Central memory CD8-positive, alpha-beta T cell (primary cell): ENCODE measurements at regions not wholly inside any gene's neighbourhood (a gene's known extent, or its start where the extent isn't known, plus 50 kb on each side); places are given as distances from the start of the nearest gene placed in this dataset.
A peak's percentile ranks its signal among the peaks of the same experiment; 100 is the strongest.

ENCODE experiments used
- ATAC-seq: fragments of 150-1000 bp; cut with Tn5 transposase; replicated peaks from 2 replicates; pipeline ENCODE4 v1.10.0; 2022; ENCODE audit warnings: mild to moderate bottlenecking, moderate FRiP score, moderate number of reproducible peaks; ENCODE audit not compliant: poor library complexity, severe bottlenecking; ENCODE audit errors: extremely low read depth
- DNase-seq, 2 donors: peaks; one replicate each; pipeline ENCODE4 v3.0.0; 2021; ENCODE audit warnings: low spot score in 2 of 2
- H3K27ac Mint-ChIP-seq: one replicate; pipeline ENCODE4 v1.8.0; 2022; ENCODE audit warnings: low read depth, mild to moderate bottlenecking, moderate library complexity, mixed read lengths
- H3K27me3 Mint-ChIP-seq: one replicate; pipeline ENCODE4 v1.8.0; 2022; ENCODE audit warnings: mixed read lengths
- H3K36me3 Mint-ChIP-seq: one replicate; pipeline ENCODE4 v1.8.0; 2022; ENCODE audit warnings: mild to moderate bottlenecking, moderate library complexity, mixed read lengths; ENCODE audit not compliant: insufficient read depth
- H3K4me1 Mint-ChIP-seq: one replicate; pipeline ENCODE4 v1.8.0; 2022; ENCODE audit warnings: mixed read lengths
- H3K4me3 Mint-ChIP-seq: one replicate; pipeline ENCODE4 v1.8.0; 2022; ENCODE audit warnings: mild to moderate bottlenecking, moderate library complexity, mixed read lengths
- H3K9me3 Mint-ChIP-seq: one replicate; pipeline ENCODE4 v1.8.0; 2022; ENCODE audit warnings: mixed read lengths

- DNase-seq, result no peak
- Mint-ChIP-seq H3K4me1 (no peaks in the 10 kb centered on the region), H3K9me3 (no peaks in the 10 kb centered on the region), H3K4me3 (no peak overlapping the region), H3K27me3 (peaks cover 41% of the 10 kb centered on the region), H3K36me3 (no peaks in the 10 kb centered on the region), H3K27ac (no peak overlapping the region)
- ATAC-seq, result no peak
Measured at GRCh38 chr3:115536171-115536570, 87.1 kb upstream of the GAP43 start.

DNA sequence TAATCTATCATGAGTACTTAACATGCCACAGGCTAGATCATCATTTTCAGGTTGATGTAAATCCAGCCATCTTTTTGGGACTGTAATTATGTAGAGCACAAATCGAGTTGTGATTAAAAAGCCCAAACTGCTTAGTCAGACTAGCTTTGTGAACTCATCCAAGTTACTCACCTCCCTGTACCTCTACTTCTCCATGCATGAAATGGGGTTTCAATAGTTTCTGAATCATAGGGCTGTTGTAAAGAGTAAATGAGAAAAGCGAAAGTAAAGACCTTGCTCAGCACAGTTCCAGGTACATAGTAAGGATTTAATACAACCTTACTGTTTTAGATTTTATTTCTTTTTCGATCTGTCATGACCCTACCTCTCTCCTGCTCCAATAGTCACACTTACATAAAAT, 85.6 kb upstream of the GAP43 start:
- Mint-ChIP-seq H3K9me3 (no peaks in the 10 kb centered on the region), H3K27me3 (peaks cover 37% of the 10 kb centered on the region), H3K36me3 (no peaks in the 10 kb centered on the region), H3K4me3 (no peak overlapping the region), H3K4me1 (no peaks in the 10 kb centered on the region), H3K27ac (no peak overlapping the region)
- DNase-seq (no peak), ATAC-seq (no peak)

- Mint-ChIP-seq H3K4me3 (no peak overlapping the region), H3K4me1 (no peaks in the 10 kb centered on the region), H3K36me3 (no peaks in the 10 kb centered on the region), H3K27ac (no peak overlapping the region), H3K27me3 (peaks cover 51% of the 10 kb centered on the region), H3K9me3 (no peaks in the 10 kb centered on the region)
- DNase-seq (no peak), ATAC-seq (no peak)
Measured at GRCh38 chr3:115547207-115547606, 76.1 kb upstream of the GAP43 start.

GRCh38 chr3:115548611-115549010, 74.7 kb upstream of the GAP43 start:
- Mint-ChIP-seq H3K4me1 (no peaks in the 10 kb centered on the region), H3K36me3 (no peaks in the 10 kb centered on the region), H3K27ac (no peak overlapping the region), H3K4me3 (no peak overlapping the region), H3K9me3 (no peaks in the 10 kb centered on the region), H3K27me3 (peaks cover 53% of the 10 kb centered on the region)
- DNase-seq, result no peak
- no peak for ATAC-seq

GRCh38 chr3:115549071-115549470, 74.2 kb upstream of the GAP43 start:
- Mint-ChIP-seq H3K36me3 (no peaks in the 10 kb centered on the region), H3K4me3 (no peak overlapping the region), H3K27ac (no peak overlapping the region), H3K4me1 (no peaks in the 10 kb centered on the region), H3K9me3 (no peaks in the 10 kb centered on the region), H3K27me3 (peaks cover 53% of the 10 kb centered on the region)
- no peak for ATAC-seq
- no peak for DNase-seq

DNA sequence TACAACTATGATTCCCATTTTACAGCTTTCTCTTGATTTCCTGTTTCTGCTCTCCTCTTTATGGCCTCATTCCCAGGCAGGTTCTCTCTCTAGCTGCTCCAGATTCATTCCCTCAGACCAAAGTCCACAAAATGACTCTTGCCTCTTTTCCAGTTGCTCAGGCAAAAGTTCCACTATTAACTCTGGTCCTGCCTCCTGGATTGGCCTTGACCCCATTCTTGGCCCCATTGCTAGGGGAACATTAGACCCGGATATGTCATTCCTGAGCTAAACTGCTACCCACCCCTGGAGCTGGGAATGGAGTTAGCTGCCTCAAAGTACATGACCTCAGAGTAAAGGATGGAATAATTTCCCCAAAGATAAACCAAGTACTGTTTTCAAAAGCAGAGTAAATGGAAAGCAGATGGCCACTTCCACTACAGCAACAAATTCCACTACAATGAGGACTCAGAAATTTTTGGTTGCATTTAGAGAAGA, 73.0 kb upstream of the GAP43 start:
- no peak for ATAC-seq
- Mint-ChIP-seq H3K4me3 (no peak overlapping the region), H3K9me3 (no peaks in the 10 kb centered on the region), H3K27ac (no peak overlapping the region), H3K36me3 (no peaks in the 10 kb centered on the region), H3K27me3 (peaks cover 58% of the 10 kb centered on the region), H3K4me1 (no peaks in the 10 kb centered on the region)
- DNase-seq, result no peak

DNA sequence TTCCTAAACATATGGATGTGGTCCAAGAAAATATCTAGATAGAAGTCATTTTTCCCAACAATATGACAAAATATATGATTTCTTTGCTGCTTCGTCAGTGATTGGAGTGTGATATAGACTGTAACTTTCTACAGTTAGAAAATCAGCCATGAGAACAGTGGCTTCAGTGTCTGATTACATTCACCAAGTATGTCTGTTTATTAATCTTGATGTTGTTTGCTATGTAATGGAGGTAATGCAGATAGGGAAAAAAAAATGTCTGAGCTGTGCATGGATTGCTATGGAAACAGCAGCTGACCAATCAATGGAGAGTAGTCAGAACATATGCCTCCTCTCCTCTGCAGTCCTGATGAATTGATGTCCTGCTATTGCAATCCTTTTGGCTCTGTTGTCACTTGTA, 72.3 kb upstream of the GAP43 start:
- Mint-ChIP-seq H3K4me1 (no peaks in the 10 kb centered on the region), H3K36me3 (no peaks in the 10 kb centered on the region), H3K27me3 (peaks cover 63% of the 10 kb centered on the region), H3K9me3 (no peaks in the 10 kb centered on the region), H3K27ac (no peak overlapping the region), H3K4me3 (no peak overlapping the region)
- no peak for ATAC-seq
- DNase-seq, result no peak

GRCh38 chr3:115552007-115552406, 71.3 kb upstream of the GAP43 start:
- H3K27me3 Mint-ChIP-seq, result peaks cover 60% of the 10 kb centered on the region
- no peak overlapping the region for H3K4me3 Mint-ChIP-seq
- H3K9me3 Mint-ChIP-seq, result no peaks in the 10 kb centered on the region
- H3K36me3 Mint-ChIP-seq, result no peaks in the 10 kb centered on the region
- ATAC-seq, result no peak
- H3K4me1 Mint-ChIP-seq, result no peaks in the 10 kb centered on the region
- H3K27ac Mint-ChIP-seq, result no peak overlapping the region
- no peak for DNase-seq

GRCh38 chr3:115553796-115554486, 69.4 kb upstream of the GAP43 start:
- Mint-ChIP-seq H3K4me3 (no peak overlapping the region), H3K27me3 (peaks cover 47% of the 10 kb centered on the region)
- no peak for ATAC-seq

DNA sequence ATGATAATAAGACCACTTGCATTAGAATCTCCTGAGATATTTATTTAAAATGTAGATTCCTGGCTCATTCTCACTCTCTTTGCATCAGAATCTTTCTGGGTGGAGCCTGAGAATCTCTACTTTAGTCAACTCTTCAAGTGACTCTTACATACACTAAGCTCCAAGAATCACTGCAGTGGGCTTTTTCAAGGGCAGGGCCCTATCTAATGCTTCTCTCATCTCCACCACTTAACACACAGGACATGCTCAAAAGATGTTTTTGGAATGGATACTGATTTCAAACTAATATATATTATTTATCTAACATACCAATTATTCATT, 68.9 kb upstream of the GAP43 start:
- peaks cover 47% of the 10 kb centered on the region for H3K27me3 Mint-ChIP-seq
- H3K36me3 Mint-ChIP-seq, result no peaks in the 10 kb centered on the region
- no peaks in the 10 kb centered on the region for H3K9me3 Mint-ChIP-seq
- DNase-seq (no peak), ATAC-seq (no peak)
- H3K4me1 Mint-ChIP-seq, result no peaks in the 10 kb centered on the region
- H3K4me3 Mint-ChIP-seq, result no peak overlapping the region
- H3K27ac Mint-ChIP-seq, result no peak overlapping the region

More at GRCh38 chr3:115553796-115554486, 69.4 kb upstream of the GAP43 start:
- no peaks in the 10 kb centered on the region for H3K36me3 Mint-ChIP-seq
- no peak overlapping the region for H3K27ac Mint-ChIP-seq
- no peak for DNase-seq
- H3K4me1 Mint-ChIP-seq, result no peaks in the 10 kb centered on the region
- no peaks in the 10 kb centered on the region for H3K9me3 Mint-ChIP-seq

GRCh38 chr3:115562636-115563267, 60.6 kb upstream of the GAP43 start:
- Mint-ChIP-seq H3K36me3 (peaks cover 3% of the 10 kb centered on the region), H3K27ac (no peak overlapping the region), H3K27me3 (peaks cover 26% of the 10 kb centered on the region), H3K4me1 (peaks cover 5% of the 10 kb centered on the region), H3K4me3 (no peak overlapping the region), H3K9me3 (no peaks in the 10 kb centered on the region)
- DNase-seq (no peak), ATAC-seq (peak; percentile 68)

DNA sequence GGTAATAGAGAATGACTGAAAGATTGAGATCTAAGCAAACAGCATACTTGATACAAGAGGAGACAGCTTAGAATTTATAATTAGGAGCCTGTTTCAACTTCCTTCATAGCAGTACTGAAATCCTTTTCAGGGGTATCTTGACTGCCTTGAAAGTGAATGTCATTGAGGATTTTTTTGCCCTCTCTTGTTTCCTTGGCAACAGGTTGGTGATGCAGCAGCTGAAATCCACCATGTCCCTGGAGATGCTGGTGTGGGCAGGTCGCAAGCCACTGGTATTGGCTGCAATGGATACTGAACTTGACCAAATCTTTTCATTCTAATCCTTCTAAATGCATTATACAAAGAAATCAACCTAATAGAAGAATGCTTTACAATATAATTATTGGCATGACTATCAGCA, 59.3 kb upstream of the GAP43 start:
- DNase-seq (no peak), ATAC-seq (no peak)
- peaks cover 36% of the 10 kb centered on the region for H3K27me3 Mint-ChIP-seq
- no peak overlapping the region for H3K4me3 Mint-ChIP-seq
- no peaks in the 10 kb centered on the region for H3K9me3 Mint-ChIP-seq
- H3K36me3 Mint-ChIP-seq, result peaks cover 3% of the 10 kb centered on the region
- H3K4me1 Mint-ChIP-seq, result peaks cover 5% of the 10 kb centered on the region
- no peak overlapping the region for H3K27ac Mint-ChIP-seq

- H3K9me3 Mint-ChIP-seq, result no peaks in the 10 kb centered on the region
- no peak for DNase-seq
- H3K4me1 Mint-ChIP-seq, result no peaks in the 10 kb centered on the region
- H3K27ac Mint-ChIP-seq, result no peak overlapping the region
- ATAC-seq, result no peak
- peaks cover 48% of the 10 kb centered on the region for H3K27me3 Mint-ChIP-seq
- H3K36me3 Mint-ChIP-seq, result peaks cover 2% of the 10 kb centered on the region
- H3K4me3 Mint-ChIP-seq, result no peak overlapping the region
Measured at GRCh38 chr3:115571413-115571812, 51.9 kb upstream of the GAP43 start.
